Stimulated activated CD8-positive, alpha-beta memory T cell treated with anti-CD3 and anti-CD28 coated beads, Interleukin-12 subunit alpha, Interleukin-12 subunit beta, amount 100 ng/mL, for 4 hours (primary cell): ENCODE measurements at regions not wholly inside any gene's neighbourhood (a gene's known extent, or its start where the extent isn't known, plus 50 kb on each side); places are given as distances from the start of the nearest gene placed in this dataset.
"Not testable (repeated sequence)": the region's sequence is repeated elsewhere in the genome, so short reads cannot be mapped to it uniquely, and the experiment has no call there.

ENCODE experiments used
- DNase-seq: peaks from one replicate; pipeline ENCODE4 v3.0.0-alpha.2; 2020; ENCODE audit warnings: low read depth

DNA sequence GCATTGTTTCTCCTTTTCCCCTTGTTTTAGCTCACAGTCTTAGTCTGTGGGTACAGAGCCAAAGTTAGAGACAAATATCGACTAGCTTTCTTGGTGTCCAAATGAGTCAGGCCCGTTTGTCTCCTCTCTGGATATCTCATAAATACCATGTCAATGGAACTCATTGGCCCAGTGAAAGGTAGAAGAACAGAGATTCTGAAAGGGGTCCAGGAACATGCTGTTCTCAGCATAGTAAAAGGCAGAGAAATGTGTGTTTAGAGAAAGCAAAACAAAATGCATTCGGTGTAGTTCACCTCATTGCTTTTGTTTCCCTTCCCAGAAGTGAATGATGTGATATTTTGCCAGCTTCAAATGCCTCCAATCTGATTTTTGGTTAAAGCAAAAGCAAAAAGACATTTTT, 238.6 kb upstream of the SLC8A1 start:
- DNase-seq, result no peak

DNA sequence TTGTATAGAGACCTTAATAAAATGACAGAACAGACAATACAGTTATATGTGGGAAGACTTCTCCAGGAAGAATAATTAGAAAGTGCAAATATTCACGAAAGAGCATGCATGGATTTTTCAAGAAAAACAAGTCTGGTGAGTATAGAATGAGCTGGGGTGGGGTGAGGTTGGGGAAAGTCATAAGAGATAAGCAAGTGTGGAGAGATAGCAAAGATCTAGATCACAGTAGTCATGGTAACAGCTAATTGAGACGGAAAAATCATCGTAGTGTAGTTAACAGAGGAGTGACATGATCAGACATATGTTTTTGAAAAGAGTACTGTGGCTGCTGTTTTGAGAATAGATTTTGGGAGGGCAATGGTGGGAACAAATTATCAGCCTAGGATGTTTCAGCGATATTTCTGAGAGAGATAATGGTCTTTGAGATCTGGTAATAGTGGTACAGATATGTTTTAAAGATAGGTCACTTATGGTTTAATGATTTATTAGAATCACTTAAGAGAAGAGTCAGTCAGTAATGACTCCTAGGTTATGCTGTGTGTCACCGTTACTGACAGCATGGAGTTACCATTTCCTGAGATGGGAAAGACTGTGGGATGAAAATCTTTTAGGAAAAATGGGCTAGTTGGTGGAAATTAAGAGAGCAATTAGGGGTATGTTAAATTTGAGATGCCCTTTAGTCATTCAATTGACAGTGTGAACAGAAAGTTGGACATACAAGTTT, 248.5 kb upstream of the SLC8A1 start:
- DNase-seq, result no peak

GRCh38 chr2:40712197-40712894, 260.5 kb upstream of the SLC8A1 start:
- DNase-seq, result not testable (repeated sequence)

GRCh38 chr2:40716879-40717278, 265.0 kb upstream of the SLC8A1 start:
- no peak for DNase-seq

- DNase-seq, result no peak
Observed at GRCh38 chr2:40719414-40719813, 267.5 kb upstream of the SLC8A1 start.

DNA sequence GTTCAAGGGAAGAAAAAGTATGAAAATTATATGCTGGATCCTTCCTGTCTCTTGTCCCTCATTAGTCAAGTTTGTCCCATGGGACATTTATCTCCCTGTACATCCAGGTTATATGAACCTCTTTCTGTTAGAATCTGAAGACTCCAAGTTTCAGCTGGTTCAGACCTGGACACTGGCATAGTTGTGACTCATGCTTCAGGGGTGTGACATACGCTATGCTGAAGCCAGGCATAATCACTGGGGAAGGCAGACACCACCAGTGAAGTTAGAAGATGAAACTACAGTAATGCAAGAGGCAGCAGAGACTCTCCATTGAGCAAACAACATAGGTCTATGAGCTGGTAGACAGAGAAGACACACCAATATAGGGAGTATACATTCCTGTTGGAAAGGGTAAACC, 269.7 kb upstream of the SLC8A1 start:
- DNase-seq, result no peak

- no peak for DNase-seq
Observed at GRCh38 chr2:40723194-40723593, 271.3 kb upstream of the SLC8A1 start.

DNA sequence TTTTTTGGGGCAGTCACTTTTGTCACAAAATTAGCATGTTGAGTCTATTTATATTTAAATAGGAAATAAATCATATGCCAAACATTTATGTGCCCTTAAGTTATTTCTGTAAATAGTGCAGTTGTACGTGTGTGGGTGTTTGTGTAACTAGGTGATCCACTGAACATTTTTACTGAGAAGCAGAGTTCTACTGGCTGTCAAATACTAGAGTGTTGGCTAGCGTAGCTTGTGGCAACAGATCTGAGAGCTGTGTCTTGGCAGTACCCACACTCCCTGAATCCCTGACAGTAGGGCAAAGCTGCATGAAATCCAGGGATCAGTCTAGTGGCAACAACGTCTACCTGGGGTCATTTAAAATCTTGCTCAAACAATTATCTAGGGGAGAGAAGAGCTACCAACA, 273.1 kb upstream of the SLC8A1 start:
- no peak for DNase-seq

GRCh38 chr2:40725950-40726349, 274.1 kb upstream of the SLC8A1 start:
- no peak for DNase-seq

DNA sequence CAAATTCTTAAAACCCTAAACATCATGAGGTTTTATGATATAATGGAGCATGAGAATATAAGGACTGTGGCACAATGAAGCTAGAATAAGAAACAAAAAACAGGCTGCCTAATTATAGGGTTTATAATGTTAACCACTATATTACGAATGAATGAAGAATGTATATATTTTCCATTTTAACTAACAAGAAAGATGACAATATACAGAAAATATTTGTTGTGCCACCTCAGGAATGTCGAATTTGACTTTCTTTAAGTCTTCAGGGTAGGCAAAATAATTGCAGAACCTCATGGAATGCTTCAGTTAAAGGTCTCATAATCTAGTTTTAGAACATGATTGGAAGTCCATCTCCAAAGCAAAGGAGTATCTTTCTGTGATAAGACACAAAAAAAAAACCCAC, 282.9 kb upstream of the SLC8A1 start:
- no peak for DNase-seq

DNA sequence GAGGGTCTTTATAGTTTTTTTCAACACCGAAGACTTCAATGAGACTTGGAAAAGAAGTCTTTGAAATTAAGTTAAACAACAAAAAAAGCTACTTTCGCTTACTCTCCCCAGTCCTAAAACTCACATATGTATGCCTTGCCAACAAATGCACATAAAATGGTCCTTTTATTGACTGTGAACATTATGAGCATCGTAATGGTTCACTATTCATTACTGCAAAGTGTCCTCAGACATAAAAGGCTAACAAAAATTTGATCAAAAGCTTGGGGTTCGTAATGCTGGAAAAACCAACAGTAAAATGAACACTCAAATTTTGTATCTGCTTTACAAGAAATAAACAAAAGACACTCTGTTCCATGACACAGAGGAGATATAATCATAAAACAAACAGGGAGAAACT, 285.3 kb upstream of the SLC8A1 start:
- DNase-seq, result no peak

GRCh38 chr2:40740419-40740818, 288.5 kb upstream of the SLC8A1 start:
- no peak for DNase-seq

- no peak for DNase-seq
Observed at GRCh38 chr2:40741532-40741931, 289.6 kb upstream of the SLC8A1 start.

DNA sequence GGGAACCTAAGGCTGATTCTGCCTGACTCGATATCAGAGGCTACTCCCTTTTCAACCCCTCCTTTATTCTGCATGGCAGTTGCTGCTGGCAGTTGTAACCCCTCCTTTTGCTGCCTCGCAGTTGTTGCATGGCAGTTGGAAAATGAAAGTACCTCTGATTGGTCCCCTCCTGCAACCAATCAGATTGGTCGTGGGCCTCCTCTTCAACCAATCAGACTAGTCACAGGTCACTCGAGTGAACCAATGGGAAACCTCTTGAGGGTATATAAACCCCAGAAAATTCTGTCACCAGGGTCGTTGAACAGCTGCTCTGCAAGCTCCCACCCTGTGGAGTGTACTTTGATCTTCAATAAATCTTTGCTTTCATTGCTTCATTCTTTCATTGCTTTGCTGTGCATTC, 294.3 kb upstream of the SLC8A1 start:
- no peak for DNase-seq

- DNase-seq, result no peak
Observed at GRCh38 chr2:40751981-40752380, 300.1 kb upstream of the SLC8A1 start.

DNA sequence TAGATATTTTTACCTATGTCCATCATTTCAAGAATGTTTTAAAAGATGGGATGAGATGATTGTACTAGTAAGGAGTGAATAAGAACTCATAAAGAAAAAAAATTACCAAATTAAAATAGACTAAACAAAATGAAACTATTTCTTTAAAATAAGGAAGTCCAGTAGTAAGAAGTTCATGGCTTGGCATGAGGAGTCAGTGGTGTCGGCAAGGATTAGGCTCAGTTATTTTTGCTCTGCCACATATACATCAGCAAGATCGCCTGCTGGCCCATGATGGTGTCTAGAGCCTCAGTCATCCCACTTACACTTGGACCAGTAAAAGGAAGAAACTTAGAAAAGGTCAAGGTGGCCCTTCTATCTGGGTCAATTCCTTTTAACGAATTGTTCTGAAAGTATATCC, 300.9 kb upstream of the SLC8A1 start:
- no peak for DNase-seq

DNA sequence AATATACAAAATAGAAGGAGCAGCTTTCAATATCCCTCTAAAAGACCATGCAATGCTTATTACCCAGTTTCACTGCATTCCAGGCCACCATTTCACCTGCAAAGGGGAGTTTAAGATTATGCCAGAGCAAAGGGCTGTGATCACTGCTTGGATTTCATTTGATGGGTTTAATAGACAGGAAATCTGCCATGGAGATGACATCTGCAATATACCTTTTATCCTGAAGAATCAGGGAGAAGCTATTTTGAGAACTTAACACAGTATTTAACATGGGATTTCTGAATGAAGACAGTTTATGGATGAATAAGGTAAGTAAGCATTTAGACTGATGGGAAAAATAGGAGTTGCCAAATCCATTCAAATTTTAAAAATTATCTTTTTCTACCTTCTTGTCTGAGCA, 303.0 kb upstream of the SLC8A1 start:
- no peak for DNase-seq

- DNase-seq, result no peak
Observed at GRCh38 chr2:40758401-40759155, 306.7 kb upstream of the SLC8A1 start.

GRCh38 chr2:40760071-40760666, 308.3 kb upstream of the SLC8A1 start:
- no peak for DNase-seq

DNA sequence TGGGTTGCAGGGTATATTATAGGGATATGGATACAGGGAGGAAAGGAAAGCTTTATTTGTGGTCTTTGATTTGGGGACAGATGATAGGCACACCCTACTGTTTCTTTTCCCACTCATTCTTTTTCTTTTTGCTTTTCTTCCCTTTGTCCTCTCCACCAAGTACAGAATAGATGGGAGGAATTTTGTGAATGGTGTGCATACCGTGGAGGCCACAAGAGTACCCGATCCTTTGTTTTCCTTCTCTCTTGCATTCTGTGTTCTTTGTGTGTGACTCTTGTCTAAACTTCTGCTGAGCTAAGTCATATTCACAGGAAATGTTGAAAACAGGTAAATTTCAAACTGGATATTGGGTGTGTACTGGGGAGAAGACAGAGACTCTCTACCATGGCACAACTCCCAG, 321.4 kb upstream of the SLC8A1 start:
- DNase-seq, result no peak

- DNase-seq, result no peak
Observed at GRCh38 chr2:40783704-40784103, 331.8 kb upstream of the SLC8A1 start.

DNA sequence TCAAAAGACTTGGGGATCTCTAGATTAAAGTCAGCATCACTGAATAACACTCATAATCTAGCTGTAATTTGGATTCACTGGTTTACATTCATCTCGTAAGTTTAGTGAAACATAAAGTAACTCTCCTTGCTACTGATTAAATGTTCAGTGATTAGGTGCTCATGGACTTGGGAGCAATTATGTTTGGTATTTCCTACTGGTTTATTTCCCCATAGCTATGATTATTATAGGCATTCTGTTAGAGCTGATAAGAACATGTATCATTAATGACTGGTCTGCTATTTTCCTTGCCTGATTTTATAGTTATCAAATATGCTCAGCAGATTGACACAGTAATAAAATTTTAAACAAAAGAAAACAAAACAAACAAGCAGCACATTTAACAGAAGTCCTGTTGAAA, 334.7 kb upstream of the SLC8A1 start:
- no peak for DNase-seq

DNA sequence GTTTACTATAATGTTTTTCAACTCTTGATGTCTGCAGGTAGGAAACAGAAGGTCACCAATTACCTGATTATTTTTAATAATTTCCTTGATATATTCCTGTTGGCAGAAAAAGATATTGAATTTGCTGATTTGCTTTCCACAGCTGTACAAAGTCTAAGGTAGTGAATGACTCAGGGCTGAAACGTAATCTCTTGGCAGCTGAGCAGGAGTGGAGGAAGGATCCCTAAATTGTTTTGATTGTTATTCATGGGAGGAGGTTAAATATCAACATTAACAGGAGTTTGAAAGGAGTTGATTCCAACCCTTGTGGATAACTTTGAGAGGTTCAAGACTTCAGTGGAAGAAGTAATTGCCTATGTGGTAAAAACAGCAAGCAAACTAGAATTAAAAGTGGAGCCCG, 345.2 kb upstream of the SLC8A1 start:
- no peak for DNase-seq
